IMR-90 (cell line): ENCODE measurements at regions not wholly inside any gene's neighbourhood (a gene's known extent, or its start where the extent isn't known, plus 50 kb on each side); places are given as distances from the start of the nearest gene placed in this dataset.
"Not testable (repeated sequence)": the region's sequence is repeated elsewhere in the genome, so short reads cannot be mapped to it uniquely, and the experiment has no call there.

Experiments used
- ATAC-seq: fragments of 200-7000 bp; cut with Tn5 transposase; 2 replicates; pipeline ENCODE4 v1.9.1; 2020; ENCODE audit warnings: low read depth, mild to moderate bottlenecking, moderate library complexity
- BruUV-seq: library from RNA; stranded (reverse); fragments of 400-500 nt; replicated peaks from 2 replicates; lab custom pipeline; 2021; lab: Mats Ljungman, UMichigan
- CTCF ChIA-PET: fragments of 300-600 bp; formaldehyde crosslinking; extraction: SDS; loops from one replicate; lab custom pipeline; 2021; ENCODE audit warnings: antibody characterized with exemption; lab: Yijun Ruan, JAX
- POLR2A ChIA-PET: fragments of 300-600 bp; sonication (Branson Sonifier 250); formaldehyde crosslinking; loops from one replicate; lab custom pipeline; 2022; ENCODE audit warnings: antibody characterized with exemption; ENCODE audit not compliant: unreplicated experiment; lab: Charles Lee
- DNase-seq: peaks from one replicate; pipeline ENCODE4 v3.0.0; 2013
- H2AFZ ChIP-seq: replicated peaks from 2 replicates; pipeline ENCODE3; 2013; ENCODE audit warnings: low read length, mild to moderate bottlenecking; ENCODE audit not compliant: poor library complexity
- H2AK5ac ChIP-seq: 2 replicates; pipeline ENCODE4 v1.6.1; 2013; ENCODE audit warnings: low read depth, low read length, inconsistent platforms
- H2AK9ac ChIP-seq: replicated peaks from 2 replicates; pipeline ENCODE3; 2013; ENCODE audit warnings: mild to moderate bottlenecking, low read depth, low read length, moderate library complexity; ENCODE audit not compliant: poor library complexity
- H2BK120ac ChIP-seq: 2 replicates; pipeline ENCODE4 v1.6.1; 2013; ENCODE audit warnings: low read depth, low read length, inconsistent platforms
- H2BK15ac ChIP-seq: 3 replicates; pipeline ENCODE4 v1.6.1; 2013; ENCODE audit warnings: low read depth, low read length, inconsistent platforms
- H2BK20ac ChIP-seq: 2 replicates; pipeline ENCODE4 v1.6.1; 2013; ENCODE audit warnings: low read depth, mild to moderate bottlenecking, inconsistent platforms, low read length, moderate library complexity
- H2BK5ac ChIP-seq: 2 replicates; pipeline ENCODE4 v1.6.1; 2013; ENCODE audit warnings: mild to moderate bottlenecking, low read depth, low read length, inconsistent platforms; ENCODE audit not compliant: poor library complexity, severe bottlenecking
- H3K14ac ChIP-seq: replicated peaks from 2 replicates; pipeline ENCODE4 v1.6.1; 2013; ENCODE audit warnings: low read depth, low read length, inconsistent platforms
- H3K18ac ChIP-seq: 2 replicates; pipeline ENCODE4 v1.6.1; 2013; ENCODE audit warnings: low read depth, low read length, control low read depth
- H3K23ac ChIP-seq: 2 replicates; pipeline ENCODE4 v1.6.1; 2013; ENCODE audit warnings: low read depth, low read length, inconsistent platforms
- H3K27ac ChIP-seq: 2 replicates; pipeline ENCODE4 v1.5.1; 2013; ENCODE audit warnings: mild to moderate bottlenecking, control low read depth, low read length; ENCODE audit not compliant: insufficient read depth
- H3K27me3 ChIP-seq: 2 replicates; pipeline ENCODE4 v1.6.1; 2013; ENCODE audit warnings: low read length; ENCODE audit not compliant: control insufficient read depth, insufficient read depth
- H3K36me3 ChIP-seq: 2 replicates; pipeline ENCODE4 v1.6.1; 2013; ENCODE audit warnings: low read length, mixed read lengths; ENCODE audit not compliant: control insufficient read depth, insufficient read depth
- H3K4ac ChIP-seq: 2 replicates; pipeline ENCODE4 v1.6.1; 2013; ENCODE audit warnings: low read depth, low read length, inconsistent platforms
- H3K4me1 ChIP-seq: 2 replicates; pipeline ENCODE4 v1.6.1; 2013; ENCODE audit warnings: low read length, mixed read lengths; ENCODE audit not compliant: control insufficient read depth, insufficient read depth
- H3K4me2 ChIP-seq: 2 replicates; pipeline ENCODE4 v1.6.1; 2013; ENCODE audit warnings: low read depth, mild to moderate bottlenecking, control low read depth, low read length, moderate library complexity
- H3K4me3 ChIP-seq: 2 replicates; pipeline ENCODE4 v1.5.1; 2013; ENCODE audit warnings: low read depth, mild to moderate bottlenecking, control low read depth, low read length, moderate library complexity; ENCODE audit not compliant: insufficient read depth
- H3K56ac ChIP-seq: 2 replicates; pipeline ENCODE4 v1.6.1; 2013; ENCODE audit warnings: low read length, inconsistent platforms; ENCODE audit not compliant: insufficient read depth; ENCODE audit errors: extremely low read depth
- H3K79me1 ChIP-seq, 2 experiments: 2 replicates each; pipeline ENCODE4 v1.6.1; 2013; ENCODE audit warnings: low read length in 2 of 2, inconsistent platforms in 1 of 2, low read depth in 1 of 2
- H3K9ac ChIP-seq: 2 replicates; pipeline ENCODE4 v1.6.1; 2013; ENCODE audit warnings: low read depth, low read length, control low read depth
- H3K9me1 ChIP-seq: 2 replicates; pipeline ENCODE4 v1.6.1; 2013; ENCODE audit warnings: low read length, inconsistent platforms; ENCODE audit not compliant: insufficient read depth
- H3K9me3 ChIP-seq: 2 replicates; pipeline ENCODE4 v1.6.1; 2013; ENCODE audit warnings: low read length; ENCODE audit not compliant: control insufficient read depth, insufficient read depth
- H4K20me1 ChIP-seq: 2 replicates; pipeline ENCODE4 v1.6.1; 2013; ENCODE audit warnings: low read length, inconsistent platforms; ENCODE audit not compliant: insufficient read depth
- H4K5ac ChIP-seq: 2 replicates; pipeline ENCODE4 v1.6.1; 2013; ENCODE audit warnings: mild to moderate bottlenecking, low read depth, low read length, control low read depth
- H4K8ac ChIP-seq, 2 experiments: 2 replicates each; pipeline ENCODE4 v1.6.1; 2013; ENCODE audit warnings: low read depth in 2 of 2, low read length in 2 of 2, control low read depth in 1 of 2, inconsistent platforms in 1 of 2
- H4K91ac ChIP-seq: 2 replicates; pipeline ENCODE4 v1.6.1; 2013; ENCODE audit warnings: low read depth, low read length, inconsistent platforms; ENCODE audit not compliant: insufficient read depth
- MAFK ChIP-seq: IDR thresholded peaks from 2 replicates; pipeline ENCODE4 v1.6.1; 2012; ENCODE audit warnings: low read depth, low read length, improper control_type of control experiment
- MXI1 ChIP-seq: IDR thresholded peaks from 2 replicates; pipeline ENCODE4 v1.6.1; 2012; ENCODE audit warnings: low read depth, mild to moderate bottlenecking, low read length, moderate library complexity, borderline replicate concordance
- RAD21 ChIP-seq: IDR thresholded peaks from 2 replicates; pipeline ENCODE4 v1.6.1; 2012; ENCODE audit warnings: low read length, improper control_type of control experiment
- RFX5 ChIP-seq: IDR thresholded peaks from 2 replicates; pipeline ENCODE4 v1.8.0; 2012; ENCODE audit warnings: low read depth, mild to moderate bottlenecking, low read length, moderate library complexity
- SMC3 ChIP-seq: fragments of 150-350 bp; IDR thresholded peaks from 2 replicates; pipeline ENCODE4 v1.6.1; 2016; ENCODE audit warnings: low read depth, mild to moderate bottlenecking, antibody characterized with exemption, low read length, moderate library complexity
- WGBS, 2 experiments: methylation state at CpG; one replicate each; pipeline versions ENCODE4 v1.1.5 to v1.1.7; 2013; ENCODE audit warnings: missing lambda C conversion rate in 2 of 2; ENCODE audit not compliant: insufficient read length in 1 of 2; ENCODE audit errors: extremely low coverage in 2 of 2; 5-methylcytosine and 5-hydroxymethylcytosine counted together
- dilution Hi-C: fragments of 300-500 bp; cut with HindIII; formaldehyde crosslinking; loops from one replicate; pipeline ENCODE4 v1.14.3; 2018; ENCODE audit warnings: low sequenced_read_pairs; ENCODE audit not compliant: unreplicated experiment
- in situ Hi-C: fragments of 300-500 bp; cut with MboI; formaldehyde crosslinking; loops from 3 replicates; pipeline ENCODE4 v1.14.3; 2019; ENCODE audit warnings: low sequenced_read_pairs, inconsistent platforms, mixed read lengths
- intact Hi-C: fragments of 100-400 bp; cut with micrococcal nuclease; formaldehyde crosslinking; loops from 2 replicates; pipeline ENCODE4 v1.10.0; 2022

DNA sequence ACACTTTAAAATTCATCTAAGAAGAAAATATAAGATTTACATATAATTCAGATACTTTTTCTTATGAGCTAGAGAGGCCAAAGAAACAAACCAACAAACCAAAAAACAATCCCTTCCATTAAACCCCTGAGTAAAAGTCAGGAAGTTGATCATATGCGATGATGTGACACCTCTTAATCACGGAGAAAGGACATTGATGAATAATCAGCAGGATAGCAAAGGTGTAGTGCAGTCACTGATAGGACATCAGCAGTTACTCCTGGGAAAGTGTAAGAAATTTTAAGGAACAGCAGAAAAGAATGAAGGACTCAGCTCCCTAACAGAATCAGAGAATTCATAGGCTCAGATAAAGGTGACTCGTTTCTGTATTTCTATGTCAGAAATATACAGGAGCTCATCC is 202.4 kb upstream of the EDNRB start:
- H3K23ac ChIP-seq, result no peak overlapping the region
- H2BK5ac ChIP-seq, result no peak overlapping the region
- no peak overlapping the region for H2BK20ac ChIP-seq
- H3K9me3 ChIP-seq, result no peaks in the 10 kb centered on the region
- H2AK9ac ChIP-seq, result no peak overlapping the region
- H4K5ac ChIP-seq, result no peak overlapping the region
- no peak overlapping the region for H2BK120ac ChIP-seq
- no peak overlapping the region for H3K4me3 ChIP-seq
- ATAC-seq, result no peak
- BruUV-seq, result no TSS peak
- H2BK15ac ChIP-seq, result no peak overlapping the region
- no peaks in the 10 kb centered on the region for H3K79me1 ChIP-seq
- H3K4ac ChIP-seq, result no peak overlapping the region
- dilution Hi-C loops, result no loop called here
- H4K91ac ChIP-seq, result no peak overlapping the region
- H3K36me3 ChIP-seq, result no peaks in the 10 kb centered on the region
- TF ChIP-seq MXI1 (no peak), RAD21 (no peak), RFX5 (no peak), MAFK (no peak), SMC3 (no peak)
- no peaks in the 10 kb centered on the region for H3K4me1 ChIP-seq
- no peak for DNase-seq
- H2AK5ac ChIP-seq, result no peak overlapping the region
- intact Hi-C loops, result loop anchor here (1.0 to 2.0 kb wide), 3 partner anchors 202 to 342 kb away; partner anchors contain the start of gene EDNRB
- H4K8ac ChIP-seq, result no peak overlapping the region; a peak in 1 of 4 replicates
- CTCF ChIA-PET, result interaction anchor here (0.6 to 1.7 kb wide), 14 partner anchors 32 to 992 kb away, joined by 3 to 15 read pairs (median 5); no protein-coding TSS in a partner anchor
- POLR2A ChIA-PET, result interaction anchor here (0.7 kb wide), 1 partner anchor 415 kb away, joined by 3 read pairs; no protein-coding TSS in a partner anchor
- no peak overlapping the region for H2AFZ ChIP-seq
- no peak overlapping the region for H3K4me2 ChIP-seq
- H3K18ac ChIP-seq, result no peak overlapping the region
- no peak overlapping the region for H3K9ac ChIP-seq
- H3K27me3 ChIP-seq, result peaks cover 13% of the 10 kb centered on the region
- H3K56ac ChIP-seq, result no peak overlapping the region
- H3K27ac ChIP-seq, result no peak overlapping the region
- H4K20me1 ChIP-seq, result no peaks in the 10 kb centered on the region
- no peaks in the 10 kb centered on the region; the same call in 1 of the 2 replicates for H3K9me1 ChIP-seq
- in situ Hi-C loops, result loop anchor here (5.0 kb wide), 1 partner anchor 349 kb away; no protein-coding TSS in a partner anchor
- no CpG with 5 or more reads among the region's 3 CpGs for WGBS, 2 experiments
- no peak overlapping the region for H3K14ac ChIP-seq

DNA sequence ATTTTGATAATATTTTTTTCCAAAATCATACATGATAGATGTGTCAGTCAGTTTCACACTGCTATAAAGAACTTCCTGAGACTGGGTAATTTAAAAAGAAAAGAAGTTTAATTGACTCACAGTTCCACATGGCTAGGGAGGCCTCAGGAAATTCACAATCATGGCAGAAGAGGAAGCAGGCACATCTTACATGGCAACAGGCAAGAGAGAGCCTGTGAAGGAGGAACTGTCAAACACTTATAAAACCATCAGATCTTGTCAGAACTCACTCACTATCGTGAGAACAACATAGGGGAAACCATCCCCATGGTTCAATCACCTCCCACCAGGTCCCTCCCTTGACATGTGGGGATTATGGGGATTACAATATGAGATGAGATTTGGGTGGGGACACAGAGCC is 201.5 kb upstream of the EDNRB start:
- H2AK5ac ChIP-seq, H3K27ac ChIP-seq, H3K36me3 ChIP-seq, H2BK120ac ChIP-seq, ATAC-seq, H3K4me3 ChIP-seq, POLR2A ChIA-PET, H3K4me2 ChIP-seq, H3K4me1 ChIP-seq, H3K9ac ChIP-seq, H3K9me3 ChIP-seq, H3K23ac ChIP-seq, H3K56ac ChIP-seq, H3K79me1 ChIP-seq, BruUV-seq, H2AK9ac ChIP-seq, dilution Hi-C loops, H3K4ac ChIP-seq, H3K14ac ChIP-seq, H3K18ac ChIP-seq, H2BK15ac ChIP-seq, DNase-seq, H2BK5ac ChIP-seq, H2AFZ ChIP-seq, H4K20me1 ChIP-seq, H3K9me1 ChIP-seq, H4K5ac ChIP-seq, H4K91ac ChIP-seq, H4K8ac ChIP-seq, H2BK20ac ChIP-seq: not testable (repeated sequence)
- no CpG with 5 or more reads among the region's 1 CpG for WGBS, 2 experiments
- in situ Hi-C loops, result loop anchor here (5.0 kb wide), 1 partner anchor 348 kb away; no protein-coding TSS in a partner anchor
- peaks cover 13% of the 10 kb centered on the region for H3K27me3 ChIP-seq
- intact Hi-C loops, result loop anchor here (2.0 kb wide), 1 partner anchor 201 kb away; the partner anchor contains the start of gene EDNRB
- CTCF ChIA-PET, result interaction anchor here (1.2 to 1.7 kb wide), 3 partner anchors 310 to 346 kb away, joined by 3 to 14 read pairs (median 5); no protein-coding TSS in a partner anchor
